ENCODE measurements at regions not wholly inside any gene's neighbourhood (a gene's known extent, or its start where the extent isn't known, plus 50 kb on each side); places are given as distances from the start of the nearest gene placed in this dataset.

GRCh38 chr4:178453057-178453456 is 1010.8 kb upstream of the AGA start:
- no peak for TF ChIP-seq SUZ12 (IDR thresholded peaks at IDR 0.05; ENCODE audit: extremely low read depth, insufficient read depth, insufficient read length)
- no peak for TF ChIP-seq YY1 (IDR thresholded peaks at IDR 0.05; ENCODE audit: insufficient read depth, insufficient read length)
- TF ChIP-seq ZNF274 (IDR thresholded peaks at IDR 0.05; ENCODE audit: low read depth, low read length), result no peak
- no peak overlapping the region for H3K4me3 ChIP-seq (ENCODE audit: insufficient read length, low read depth)
- no peaks in the 10 kb centered on the region for H3K4me1 ChIP-seq (ENCODE audit: insufficient read depth, insufficient read length)
- no peaks in the 10 kb centered on the region for H3K27me3 ChIP-seq (ENCODE audit: insufficient read depth, insufficient read length)
- DNase-seq (ENCODE audit: low read depth, low spot score), result no peak
- no peaks in the 10 kb centered on the region for H3K36me3 ChIP-seq (ENCODE audit: insufficient read depth, insufficient read length, low read length)
- H3K9me3 ChIP-seq (ENCODE audit: insufficient read depth, low read length), result no peaks in the 10 kb centered on the region
- H3K9ac ChIP-seq (ENCODE audit: insufficient read length, low read depth), result no peak overlapping the region

- Histone ChIP-seq H3K27me3 (ENCODE audit: insufficient read depth, insufficient read length) (no peaks in the 10 kb centered on the region), H3K4me1 (ENCODE audit: insufficient read depth, insufficient read length) (no peaks in the 10 kb centered on the region), H3K9me3 (ENCODE audit: insufficient read depth, low read length) (no peaks in the 10 kb centered on the region), H3K9ac (ENCODE audit: insufficient read length, low read depth) (no peak overlapping the region), H3K4me3 (ENCODE audit: insufficient read length, low read depth) (no peak overlapping the region), H3K36me3 (ENCODE audit: insufficient read depth, insufficient read length, low read length) (no peaks in the 10 kb centered on the region)
- TF ChIP-seq ZNF274 (IDR thresholded peaks at IDR 0.05; ENCODE audit: low read depth, low read length) (no peak), YY1 (IDR thresholded peaks at IDR 0.05; ENCODE audit: insufficient read depth, insufficient read length) (no peak), SUZ12 (IDR thresholded peaks at IDR 0.05; ENCODE audit: extremely low read depth, insufficient read depth, insufficient read length) (no peak)
- no peak for DNase-seq (ENCODE audit: low read depth, low spot score)
Observed at GRCh38 chr4:178457286-178457685, 1015.0 kb upstream of the AGA start.

GRCh38 chr4:178462710-178463109 is 1020.5 kb upstream of the AGA start:
- H3K4me3 ChIP-seq (ENCODE audit: insufficient read length, low read depth), result no peak overlapping the region
- H3K4me1 ChIP-seq (ENCODE audit: insufficient read depth, insufficient read length), result no peaks in the 10 kb centered on the region
- no peak overlapping the region for H3K9ac ChIP-seq (ENCODE audit: insufficient read length, low read depth)
- no peak for DNase-seq (ENCODE audit: low read depth, low spot score)
- no peaks in the 10 kb centered on the region for H3K36me3 ChIP-seq (ENCODE audit: insufficient read depth, insufficient read length, low read length)
- no peaks in the 10 kb centered on the region for H3K27me3 ChIP-seq (ENCODE audit: insufficient read depth, insufficient read length)
- TF ChIP-seq SUZ12 (IDR thresholded peaks at IDR 0.05; ENCODE audit: extremely low read depth, insufficient read depth, insufficient read length), result no peak
- TF ChIP-seq ZNF274 (IDR thresholded peaks at IDR 0.05; ENCODE audit: low read depth, low read length), result no peak
- no peak for TF ChIP-seq YY1 (IDR thresholded peaks at IDR 0.05; ENCODE audit: insufficient read depth, insufficient read length)
- no peaks in the 10 kb centered on the region for H3K9me3 ChIP-seq (ENCODE audit: insufficient read depth, low read length)

- DNase-seq (ENCODE audit: low read depth, low spot score), result no peak
- Histone ChIP-seq H3K27me3 (ENCODE audit: insufficient read depth, insufficient read length) (no peaks in the 10 kb centered on the region), H3K9ac (ENCODE audit: insufficient read length, low read depth) (no peak overlapping the region), H3K9me3 (ENCODE audit: insufficient read depth, low read length) (no peaks in the 10 kb centered on the region), H3K36me3 (ENCODE audit: insufficient read depth, insufficient read length, low read length) (no peaks in the 10 kb centered on the region), H3K4me3 (ENCODE audit: insufficient read length, low read depth) (no peak overlapping the region), H3K4me1 (ENCODE audit: insufficient read depth, insufficient read length) (no peaks in the 10 kb centered on the region)
- TF ChIP-seq YY1 (IDR thresholded peaks at IDR 0.05; ENCODE audit: insufficient read depth, insufficient read length) (no peak), SUZ12 (IDR thresholded peaks at IDR 0.05; ENCODE audit: extremely low read depth, insufficient read depth, insufficient read length) (no peak), ZNF274 (IDR thresholded peaks at IDR 0.05; ENCODE audit: low read depth, low read length) (no peak)
Observed at GRCh38 chr4:178463747-178464146, 1021.5 kb upstream of the AGA start.

- DNase-seq (ENCODE audit: low read depth, low spot score), result no peak
- Histone ChIP-seq H3K9ac (ENCODE audit: insufficient read length, low read depth) (no peak overlapping the region), H3K9me3 (ENCODE audit: insufficient read depth, low read length) (no peaks in the 10 kb centered on the region), H3K27me3 (ENCODE audit: insufficient read depth, insufficient read length) (no peaks in the 10 kb centered on the region), H3K36me3 (ENCODE audit: insufficient read depth, insufficient read length, low read length) (no peaks in the 10 kb centered on the region), H3K4me1 (ENCODE audit: insufficient read depth, insufficient read length) (no peaks in the 10 kb centered on the region), H3K4me3 (ENCODE audit: insufficient read length, low read depth) (no peak overlapping the region)
- TF ChIP-seq YY1 (IDR thresholded peaks at IDR 0.05; ENCODE audit: insufficient read depth, insufficient read length) (no peak), SUZ12 (IDR thresholded peaks at IDR 0.05; ENCODE audit: extremely low read depth, insufficient read depth, insufficient read length) (no peak), ZNF274 (IDR thresholded peaks at IDR 0.05; ENCODE audit: low read depth, low read length) (no peak)
Observed at GRCh38 chr4:178470996-178471784, 1029.0 kb upstream of the AGA start.

- DNase-seq (ENCODE audit: low read depth, low spot score), result no peak
- TF ChIP-seq ZNF274 (IDR thresholded peaks at IDR 0.05; ENCODE audit: low read depth, low read length) (no peak), SUZ12 (IDR thresholded peaks at IDR 0.05; ENCODE audit: extremely low read depth, insufficient read depth, insufficient read length) (no peak), YY1 (IDR thresholded peaks at IDR 0.05; ENCODE audit: insufficient read depth, insufficient read length) (no peak)
- H3K9me3 ChIP-seq (ENCODE audit: insufficient read depth, low read length), result no peaks in the 10 kb centered on the region
- H3K4me3 ChIP-seq (ENCODE audit: insufficient read length, low read depth), result no peak overlapping the region
- H3K9ac ChIP-seq (ENCODE audit: insufficient read length, low read depth), result no peak overlapping the region
- H3K4me1 ChIP-seq (ENCODE audit: insufficient read depth, insufficient read length), result no peaks in the 10 kb centered on the region
- no peaks in the 10 kb centered on the region for H3K27me3 ChIP-seq (ENCODE audit: insufficient read depth, insufficient read length)
- H3K36me3 ChIP-seq (ENCODE audit: insufficient read depth, insufficient read length, low read length), result no peaks in the 10 kb centered on the region
Observed at GRCh38 chr4:178471994-178472393, 1029.8 kb upstream of the AGA start.

GRCh38 chr4:178480105-178480504 is 1037.9 kb upstream of the AGA start:
- no peak overlapping the region for H3K4me3 ChIP-seq (ENCODE audit: insufficient read length, low read depth)
- H3K9me3 ChIP-seq (ENCODE audit: insufficient read depth, low read length), result no peaks in the 10 kb centered on the region
- H3K4me1 ChIP-seq (ENCODE audit: insufficient read depth, insufficient read length), result no peaks in the 10 kb centered on the region
- no peak for DNase-seq (ENCODE audit: low read depth, low spot score)
- TF ChIP-seq SUZ12 (IDR thresholded peaks at IDR 0.05; ENCODE audit: extremely low read depth, insufficient read depth, insufficient read length) (no peak), ZNF274 (IDR thresholded peaks at IDR 0.05; ENCODE audit: low read depth, low read length) (no peak), YY1 (IDR thresholded peaks at IDR 0.05; ENCODE audit: insufficient read depth, insufficient read length) (no peak)
- no peaks in the 10 kb centered on the region for H3K27me3 ChIP-seq (ENCODE audit: insufficient read depth, insufficient read length)
- H3K9ac ChIP-seq (ENCODE audit: insufficient read length, low read depth), result no peak overlapping the region
- no peaks in the 10 kb centered on the region for H3K36me3 ChIP-seq (ENCODE audit: insufficient read depth, insufficient read length, low read length)

All from NT2/D1 (cell line).